H9 (cell line): ENCODE measurements at regions not wholly inside any gene's neighbourhood (a gene's known extent, or its start where the extent isn't known, plus 50 kb on each side); places are given as distances from the start of the nearest gene placed in this dataset.

Experiments
- DNase-seq: peaks from one replicate; pipeline ENCODE4 v3.0.0-alpha.2; 2017
- H2AFZ ChIP-seq: one replicate; pipeline ENCODE4 v1.6.1; 2013; ENCODE audit warnings: mild to moderate bottlenecking, low read length, control low read depth, moderate library complexity
- H2AK5ac ChIP-seq: 2 replicates; pipeline ENCODE4 v1.6.1; 2013; ENCODE audit warnings: low read length, control low read depth, mixed read lengths; ENCODE audit not compliant: insufficient read length
- H2BK120ac ChIP-seq: one replicate; pipeline ENCODE4 v1.6.1; 2013; ENCODE audit warnings: low read depth, mild to moderate bottlenecking, low read length, control low read depth, inconsistent platforms; ENCODE audit not compliant: poor library complexity, severe bottlenecking
- H2BK12ac ChIP-seq: 2 replicates; pipeline ENCODE4 v1.6.1; 2013; ENCODE audit warnings: low read length, control low read depth, mixed read lengths, low read depth; ENCODE audit not compliant: insufficient read length
- H2BK15ac ChIP-seq: 2 replicates; pipeline ENCODE4 v1.6.1; 2013; ENCODE audit warnings: low read depth, low read length, control low read depth
- H2BK20ac ChIP-seq: one replicate; pipeline ENCODE4 v1.6.1; 2013; ENCODE audit warnings: low read depth, mild to moderate bottlenecking, low read length, control low read depth, inconsistent platforms; ENCODE audit not compliant: poor library complexity, severe bottlenecking
- H2BK5ac ChIP-seq: 2 replicates; pipeline ENCODE4 v1.6.1; 2013; ENCODE audit warnings: low read length, control low read depth, mixed read lengths; ENCODE audit not compliant: insufficient read length
- H3K14ac ChIP-seq: 2 replicates; pipeline ENCODE4 v1.6.1; 2013; ENCODE audit warnings: low read length, control low read depth; ENCODE audit not compliant: insufficient read depth
- H3K18ac ChIP-seq: 2 replicates; pipeline ENCODE4 v1.6.1; 2013; ENCODE audit warnings: low read depth, mild to moderate bottlenecking, mixed read lengths, low read length, control low read depth; ENCODE audit not compliant: insufficient read length
- H3K23ac ChIP-seq: 2 replicates; pipeline ENCODE4 v1.6.1; 2013; ENCODE audit warnings: low read length, control low read depth, mixed read lengths, low read depth; ENCODE audit not compliant: insufficient read length
- H3K23me2 ChIP-seq: 2 replicates; pipeline ENCODE4 v1.6.1; 2013; ENCODE audit warnings: low read depth, mild to moderate bottlenecking, mixed read lengths, low read length, control low read depth; ENCODE audit not compliant: insufficient read length, poor library complexity, severe bottlenecking
- H3K27ac ChIP-seq: 2 replicates; pipeline ENCODE4 v1.5.1; 2013; ENCODE audit warnings: low read length, control low read depth, mixed read lengths, low read depth; ENCODE audit not compliant: insufficient read length
- H3K27me3 ChIP-seq: 2 replicates; pipeline ENCODE4 v1.6.1; 2013; ENCODE audit warnings: low read length, control low read depth, inconsistent platforms; ENCODE audit not compliant: insufficient read depth
- H3K4ac ChIP-seq: 2 replicates; pipeline ENCODE4 v1.6.1; 2013; ENCODE audit warnings: low read depth, mild to moderate bottlenecking, control low read depth, inconsistent platforms, low read length, moderate library complexity
- H3K4me1 ChIP-seq: 2 replicates; pipeline ENCODE4 v1.6.1; 2013; ENCODE audit warnings: low read length, control low read depth, inconsistent platforms; ENCODE audit not compliant: insufficient read depth
- H3K4me2 ChIP-seq: 2 replicates; pipeline ENCODE4 v1.6.1; 2013; ENCODE audit warnings: low read length, control low read depth, mixed read lengths; ENCODE audit not compliant: insufficient read length, insufficient read depth
- H3K56ac ChIP-seq: 2 replicates; pipeline ENCODE4 v1.6.1; 2013; ENCODE audit warnings: low read depth, mild to moderate bottlenecking, mixed read lengths, low read length, control low read depth; ENCODE audit not compliant: insufficient read length
- H3K79me1 ChIP-seq: 2 replicates; pipeline ENCODE4 v1.6.1; 2013; ENCODE audit warnings: low read depth, mild to moderate bottlenecking, moderate library complexity, low read length, control low read depth, inconsistent platforms; ENCODE audit not compliant: insufficient read depth, poor library complexity, severe bottlenecking
- H3K79me2 ChIP-seq: 2 replicates; pipeline ENCODE4 v1.6.1; 2013; ENCODE audit warnings: low read length, control low read depth, inconsistent platforms; ENCODE audit not compliant: insufficient read depth
- H3K9ac ChIP-seq: 2 replicates; pipeline ENCODE4 v1.6.1; 2013; ENCODE audit warnings: low read length, control low read depth, mixed read lengths; ENCODE audit not compliant: insufficient read length; ENCODE audit errors: extremely low read depth
- H3K9me3 ChIP-seq: one replicate; pipeline ENCODE4 v1.6.1; 2013; ENCODE audit warnings: low read depth, low read length, inconsistent platforms; ENCODE audit not compliant: control insufficient read depth
- H3T11ph ChIP-seq: one replicate; pipeline ENCODE4 v1.6.1; 2013; ENCODE audit warnings: mild to moderate bottlenecking, low read length, control low read depth, inconsistent platforms
- H4K20me1 ChIP-seq: one replicate; pipeline ENCODE4 v1.6.1; 2013; ENCODE audit not compliant: control insufficient read depth, insufficient read length, insufficient read depth
- H4K5ac ChIP-seq: 2 replicates; pipeline ENCODE4 v1.6.1; 2013; ENCODE audit warnings: low read depth, mild to moderate bottlenecking, mixed read lengths, low read length, control low read depth; ENCODE audit not compliant: insufficient read length
- H4K8ac ChIP-seq: replicated peaks from 2 replicates; pipeline ENCODE4 v1.6.1; 2013; ENCODE audit warnings: low read length, control low read depth, mixed read lengths, low read depth; ENCODE audit not compliant: insufficient read length
- H4K91ac ChIP-seq: 2 replicates; pipeline ENCODE4 v1.6.1; 2013; ENCODE audit warnings: low read depth, mild to moderate bottlenecking, moderate library complexity, mixed read lengths, low read length, control low read depth; ENCODE audit not compliant: insufficient read length
- H3K27ac Mint-ChIP-seq, 3 experiments: 2 replicates in 2 of 3; 3 replicates in 1 of 3; pipeline ENCODE4 v1.8.0; 2020 to 2021; ENCODE audit warnings: mixed read lengths in 3 of 3, mild to moderate bottlenecking in 1 of 3, moderate library complexity in 1 of 3
- H3K27me3 Mint-ChIP-seq: 2 replicates; pipeline ENCODE4 v1.8.0; 2021; ENCODE audit warnings: low read depth, mild to moderate bottlenecking, moderate library complexity, mixed read lengths
- H3K36me3 Mint-ChIP-seq, 3 experiments: 2 replicates in 2 of 3; 3 replicates in 1 of 3; pipeline ENCODE4 v1.8.0; 2020 to 2021; ENCODE audit warnings: low read depth in 3 of 3, mixed read lengths in 3 of 3; ENCODE audit not compliant: insufficient read depth in 1 of 3
- H3K4me1 Mint-ChIP-seq, 2 experiments: 2 replicates each; pipeline ENCODE4 v1.8.0; 2020; ENCODE audit warnings: mixed read lengths in 2 of 2
- H3K4me3 Mint-ChIP-seq, 2 experiments: 2 replicates in 1 of 2; 3 replicates in 1 of 2; pipeline ENCODE4 v1.8.0; 2020 to 2021; ENCODE audit warnings: mild to moderate bottlenecking in 2 of 2, mixed read lengths in 2 of 2, moderate library complexity in 1 of 2
- H3K9me3 Mint-ChIP-seq, 2 experiments: 2 replicates in 1 of 2; 3 replicates in 1 of 2; pipeline ENCODE4 v1.8.0; 2020; ENCODE audit warnings: mild to moderate bottlenecking in 2 of 2, mixed read lengths in 2 of 2, moderate library complexity in 1 of 2
- WGBS: extraction: QIAGEN DNeasy Blood & Tissue Kit; methylation state at CpG from one replicate; pipeline ENCODE4 v1.1.7; 2013; ENCODE audit warnings: missing lambda C conversion rate, low lambda C conversion rate, mixed read lengths; ENCODE audit not compliant: insufficient read length; ENCODE audit errors: extremely low coverage; 5-methylcytosine and 5-hydroxymethylcytosine counted together
- TF ChIP-seq, protein P1 (sequence below): fragments of 200-600 bp; sonication (generic); conservative IDR thresholded peaks from 3 replicates; pipeline ENCODE4 v1.8.0; 2021; ENCODE audit warnings: antibody characterized with exemption, mild to moderate bottlenecking

DNA sequence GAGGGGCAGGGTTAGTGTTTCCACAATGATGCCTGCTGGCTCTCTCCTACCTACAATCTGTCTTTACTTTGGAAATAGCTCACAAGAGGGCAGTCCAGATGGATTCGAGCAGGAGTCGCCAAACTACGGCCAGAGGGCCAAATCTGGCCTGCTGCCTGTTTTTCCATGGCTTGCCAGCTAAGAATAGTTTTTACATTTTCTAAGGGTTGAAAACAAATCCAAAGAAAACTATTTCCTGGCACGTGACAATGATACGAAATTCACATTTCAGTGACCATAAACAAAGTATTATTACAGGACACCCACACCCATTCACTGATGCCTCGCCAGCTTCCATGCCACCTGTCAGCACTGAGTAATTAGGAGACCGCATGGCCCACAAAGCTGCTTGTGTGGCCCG, 162.9 kb upstream of the WWC1 start:
- Histone ChIP-seq H3K4me1 (no peaks in the 10 kb centered on the region), H3K4me2 (no peak overlapping the region), H3K79me2 (no peaks in the 10 kb centered on the region), H4K91ac (no peak overlapping the region), H3T11ph (no peak overlapping the region), H2BK12ac (no peak overlapping the region), H3K9me3 (no peaks in the 10 kb centered on the region), H3K79me1 (no peaks in the 10 kb centered on the region), H2BK5ac (no peak overlapping the region), H2BK120ac (no peak overlapping the region), H2BK15ac (no peak overlapping the region), H4K20me1 (no peaks in the 10 kb centered on the region), H4K8ac (no peak overlapping the region), H3K14ac (no peak overlapping the region), H3K27ac (no peak overlapping the region), H3K23me2 (no peaks in the 10 kb centered on the region), H2AFZ (no peak overlapping the region), H3K9ac (no peak overlapping the region), H3K4ac (no peak overlapping the region), H3K18ac (no peak overlapping the region), H2AK5ac (no peak overlapping the region), H3K23ac (no peak overlapping the region), H4K5ac (no peak overlapping the region), H3K56ac (no peak overlapping the region), H3K27me3 (no peaks in the 10 kb centered on the region), H2BK20ac (no peak overlapping the region)
- Mint-ChIP-seq H3K4me3 (no peak overlapping the region), H3K36me3 (no peaks in the 10 kb centered on the region), H3K4me1 (peaks cover 14 to 26% of the 10 kb centered on the region in 2 experiments), H3K9me3 (no peaks in the 10 kb centered on the region), H3K27ac (no peak overlapping the region), H3K27me3 (peaks cover 3% of the 10 kb centered on the region)
- no peak for DNase-seq
- no CpG with 5 or more reads among the region's 8 CpGs for WGBS
- TF ChIP-seq, protein P1, sequence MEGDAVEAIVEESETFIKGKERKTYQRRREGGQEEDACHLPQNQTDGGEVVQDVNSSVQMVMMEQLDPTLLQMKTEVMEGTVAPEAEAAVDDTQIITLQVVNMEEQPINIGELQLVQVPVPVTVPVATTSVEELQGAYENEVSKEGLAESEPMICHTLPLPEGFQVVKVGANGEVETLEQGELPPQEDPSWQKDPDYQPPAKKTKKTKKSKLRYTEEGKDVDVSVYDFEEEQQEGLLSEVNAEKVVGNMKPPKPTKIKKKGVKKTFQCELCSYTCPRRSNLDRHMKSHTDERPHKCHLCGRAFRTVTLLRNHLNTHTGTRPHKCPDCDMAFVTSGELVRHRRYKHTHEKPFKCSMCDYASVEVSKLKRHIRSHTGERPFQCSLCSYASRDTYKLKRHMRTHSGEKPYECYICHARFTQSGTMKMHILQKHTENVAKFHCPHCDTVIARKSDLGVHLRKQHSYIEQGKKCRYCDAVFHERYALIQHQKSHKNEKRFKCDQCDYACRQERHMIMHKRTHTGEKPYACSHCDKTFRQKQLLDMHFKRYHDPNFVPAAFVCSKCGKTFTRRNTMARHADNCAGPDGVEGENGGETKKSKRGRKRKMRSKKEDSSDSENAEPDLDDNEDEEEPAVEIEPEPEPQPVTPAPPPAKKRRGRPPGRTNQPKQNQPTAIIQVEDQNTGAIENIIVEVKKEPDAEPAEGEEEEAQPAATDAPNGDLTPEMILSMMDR: no peak
